CD4-positive, alpha-beta memory T cell (primary cell): ENCODE measurements at regions not wholly inside any gene's neighbourhood (a gene's known extent, or its start where the extent isn't known, plus 50 kb on each side); places are given as distances from the start of the nearest gene placed in this dataset.

Experiments
- CTCF ChIA-PET: fragments of 350-600 bp; sonication (Branson Sonifier 250); formaldehyde crosslinking; loops from one replicate; lab custom pipeline; 2021; ENCODE audit warnings: inconsistent platforms; ENCODE audit not compliant: partially characterized antibody; lab: Charles Lee
- POLR2A ChIA-PET: fragments of 350-600 bp; sonication (Branson Sonifier 250); formaldehyde crosslinking; loops from one replicate; lab custom pipeline; 2021; ENCODE audit not compliant: partially characterized antibody; lab: Charles Lee
- DNase-seq, 5 donors: peaks; one replicate each; pipeline versions ENCODE4 v3.0.0 to v3.0.0-alpha.2; 2020 to 2022; ENCODE audit warnings: mixed read lengths in 1 of 5
- H3K27ac ChIP-seq: one replicate; pipeline ENCODE4 v1.7.0; 2013; ENCODE audit warnings: low read depth, low read length
- H3K27me3 ChIP-seq: 2 replicates; pipeline ENCODE4 v1.7.0; 2013; ENCODE audit warnings: mild to moderate bottlenecking, low read length, moderate library complexity; ENCODE audit not compliant: insufficient read depth
- H3K36me3 ChIP-seq: 2 replicates; pipeline ENCODE4 v1.7.0; 2013; ENCODE audit warnings: mild to moderate bottlenecking, low read length, moderate library complexity; ENCODE audit not compliant: insufficient read depth
- H3K4me1 ChIP-seq: 2 replicates; pipeline ENCODE4 v1.7.0; 2013; ENCODE audit warnings: mild to moderate bottlenecking, low read length, moderate library complexity; ENCODE audit not compliant: insufficient read depth
- H3K4me3 ChIP-seq, 2 donors: one replicate each; pipeline ENCODE4 v1.7.0; 2013; ENCODE audit warnings: low read length in 2 of 2, mild to moderate bottlenecking in 1 of 2
- H3K9me3 ChIP-seq, 2 donors: one replicate each; pipeline ENCODE4 v1.7.0; 2013; ENCODE audit warnings: low read length in 2 of 2, control low read depth in 1 of 2; ENCODE audit not compliant: control insufficient read depth in 1 of 2
- H3K27ac Mint-ChIP-seq, 7 donors: one replicate each; pipeline ENCODE4 v1.8.0; 2020 to 2021; ENCODE audit warnings: mixed read lengths in 7 of 7, mild to moderate bottlenecking in 6 of 7, inconsistent platforms in 3 of 7, moderate library complexity in 3 of 7
- H3K27me3 Mint-ChIP-seq, 2 donors: one replicate each; pipeline ENCODE4 v1.8.0; 2020 to 2021; ENCODE audit warnings: mixed read lengths in 2 of 2
- H3K36me3 Mint-ChIP-seq, 2 donors: one replicate each; pipeline ENCODE4 v1.8.0; 2020 to 2021; ENCODE audit warnings: mixed read lengths in 2 of 2, inconsistent platforms in 1 of 2, mild to moderate bottlenecking in 1 of 2
- H3K4me1 Mint-ChIP-seq, 4 donors: one replicate each; pipeline ENCODE4 v1.8.0; 2020 to 2021; ENCODE audit warnings: mixed read lengths in 4 of 4, mild to moderate bottlenecking in 1 of 4
- H3K4me3 Mint-ChIP-seq, 8 donors: one replicate each; pipeline ENCODE4 v1.8.0; 2020 to 2021; ENCODE audit warnings: mixed read lengths in 8 of 8, mild to moderate bottlenecking in 7 of 8, moderate library complexity in 6 of 8, inconsistent platforms in 3 of 8
- H3K9me3 Mint-ChIP-seq, 8 donors: one replicate each; pipeline ENCODE4 v1.8.0; 2020 to 2021; ENCODE audit warnings: mixed read lengths in 8 of 8, mild to moderate bottlenecking in 5 of 8, inconsistent platforms in 3 of 8, moderate library complexity in 1 of 8
- intact Hi-C: fragments of 100-400 bp; cut with micrococcal nuclease; formaldehyde crosslinking; loops from one replicate; pipeline ENCODE4 v1.15.1; 2023

- Mint-ChIP-seq H3K4me3 (no peak overlapping the region), H3K27me3 (no peaks in the 10 kb centered on the region), H3K4me1 (no peaks in the 10 kb centered on the region), H3K27ac (no peak overlapping the region), H3K9me3 (peaks cover 0 to 14% (median 0%) of the 10 kb centered on the region in 8 donors), H3K36me3 (no peaks in the 10 kb centered on the region)
- Histone ChIP-seq H3K27me3 (no peaks in the 10 kb centered on the region), H3K4me3 (no peak overlapping the region), H3K36me3 (no peaks in the 10 kb centered on the region), H3K4me1 (no peaks in the 10 kb centered on the region), H3K27ac (no peak overlapping the region), H3K9me3 (no peaks in the 10 kb centered on the region)
- intact Hi-C loops = no loop called here
- ChIA-PET CTCF (no interaction called here), POLR2A (no interaction called here)
- no peak for DNase-seq
Measured at GRCh38 chr10:106185951-106186350, 978.6 kb downstream of the SORCS1 start.

- H3K27ac ChIP-seq = no peak overlapping the region
- Mint-ChIP-seq H3K4me1 (no peaks in the 10 kb centered on the region), H3K27me3 (no peaks in the 10 kb centered on the region), H3K9me3 (peaks cover 0 to 9% (median under 1%) of the 10 kb centered on the region in 8 donors), H3K4me3 (no peak overlapping the region), H3K36me3 (no peaks in the 10 kb centered on the region), H3K27ac (peak overlapping the region in 1 of 7 donors; percentile 69)
- H3K27me3 ChIP-seq = no peaks in the 10 kb centered on the region
- ChIA-PET POLR2A (no interaction called here), CTCF (no interaction called here)
- no peaks in the 10 kb centered on the region for H3K9me3 ChIP-seq
- H3K36me3 ChIP-seq = no peaks in the 10 kb centered on the region
- no peak overlapping the region for H3K4me3 ChIP-seq
- no peak for DNase-seq
- intact Hi-C loops = no loop called here
- H3K4me1 ChIP-seq = no peaks in the 10 kb centered on the region
Measured at GRCh38 chr10:106183041-106183440, 981.5 kb downstream of the SORCS1 start.

DNA sequence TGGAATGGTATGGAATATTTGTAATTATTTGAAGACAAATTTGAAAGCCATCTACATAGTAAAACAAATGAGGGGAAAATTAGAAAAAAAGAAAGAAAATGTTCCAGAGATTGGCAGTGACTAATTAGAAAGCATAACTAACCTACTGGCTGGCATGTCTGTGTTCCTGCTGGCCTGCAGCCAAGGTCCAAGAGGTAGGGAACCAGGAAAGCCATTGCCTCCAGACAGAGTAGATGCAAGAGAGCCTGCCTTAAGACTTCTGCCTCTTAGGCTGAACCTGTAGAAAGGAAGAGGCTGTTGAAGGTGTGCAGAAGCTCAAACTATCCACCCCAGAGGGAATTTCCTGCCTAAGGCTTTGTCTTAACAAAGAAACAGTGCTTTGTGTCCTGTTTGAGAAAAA lies 982.0 kb downstream of the SORCS1 start:
- H3K9me3 Mint-ChIP-seq = peaks cover 0 to 9% (median 2%) of the 10 kb centered on the region in 8 donors
- no peak overlapping the region for H3K27ac Mint-ChIP-seq
- Histone ChIP-seq H3K27ac (no peak overlapping the region), H3K27me3 (no peaks in the 10 kb centered on the region), H3K36me3 (no peaks in the 10 kb centered on the region), H3K4me1 (no peaks in the 10 kb centered on the region), H3K9me3 (no peaks in the 10 kb centered on the region), H3K4me3 (no peak overlapping the region)
- intact Hi-C loops = no loop called here
- CTCF ChIA-PET = no interaction called here
- H3K27me3 Mint-ChIP-seq = no peaks in the 10 kb centered on the region
- no peak for DNase-seq
- POLR2A ChIA-PET = no interaction called here
- no peaks in the 10 kb centered on the region for H3K36me3 Mint-ChIP-seq
- H3K4me3 Mint-ChIP-seq = no peak overlapping the region
- H3K4me1 Mint-ChIP-seq = no peaks in the 10 kb centered on the region

GRCh38 chr10:106181501-106181900 lies 983.0 kb downstream of the SORCS1 start:
- Mint-ChIP-seq H3K4me3 (no peak overlapping the region), H3K9me3 (peaks cover 0 to 9% (median 2%) of the 10 kb centered on the region in 8 donors), H3K27me3 (no peaks in the 10 kb centered on the region), H3K36me3 (no peaks in the 10 kb centered on the region), H3K27ac (no peak overlapping the region), H3K4me1 (no peaks in the 10 kb centered on the region)
- ChIA-PET POLR2A (no interaction called here), CTCF (no interaction called here)
- no peaks in the 10 kb centered on the region for H3K36me3 ChIP-seq
- no peak for DNase-seq
- no peak overlapping the region for H3K4me3 ChIP-seq
- no peaks in the 10 kb centered on the region for H3K27me3 ChIP-seq
- H3K27ac ChIP-seq = no peak overlapping the region
- H3K9me3 ChIP-seq = no peaks in the 10 kb centered on the region
- intact Hi-C loops = no loop called here
- no peaks in the 10 kb centered on the region for H3K4me1 ChIP-seq

DNA sequence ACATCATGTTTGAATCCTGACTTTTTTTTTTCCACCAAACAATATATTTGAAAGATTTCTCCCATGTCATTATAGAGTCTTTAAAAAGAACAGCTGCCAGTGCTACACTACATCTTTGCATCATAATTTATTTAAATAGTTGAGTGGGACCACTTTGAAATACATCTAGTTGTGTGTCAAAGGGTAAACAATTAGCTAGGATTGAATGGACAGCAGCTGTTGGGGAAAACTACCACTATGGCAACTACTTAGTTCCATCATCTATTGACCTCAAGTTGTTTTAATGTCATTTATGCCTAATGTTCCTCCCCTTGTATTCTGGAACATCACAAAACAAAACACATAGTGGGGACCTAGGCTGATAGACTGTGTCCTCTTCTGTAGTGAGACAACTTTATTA lies 985.1 kb downstream of the SORCS1 start:
- no peak for DNase-seq
- Mint-ChIP-seq H3K4me3 (no peak overlapping the region), H3K9me3 (peaks cover 0 to 10% (median 4%) of the 10 kb centered on the region in 8 donors), H3K27ac (no peak overlapping the region), H3K4me1 (no peaks in the 10 kb centered on the region), H3K27me3 (no peaks in the 10 kb centered on the region), H3K36me3 (no peaks in the 10 kb centered on the region)
- ChIA-PET CTCF (no interaction called here), POLR2A (no interaction called here)
- Histone ChIP-seq H3K27me3 (no peaks in the 10 kb centered on the region), H3K4me3 (no peak overlapping the region), H3K27ac (no peak overlapping the region), H3K9me3 (no peaks in the 10 kb centered on the region), H3K36me3 (no peaks in the 10 kb centered on the region), H3K4me1 (no peaks in the 10 kb centered on the region)
- intact Hi-C loops = loop anchor here (10.0 kb wide), 1 partner anchor 385 kb away; no protein-coding TSS in a partner anchor

- DNase-seq = no peak
- CTCF ChIA-PET = no interaction called here
Measured at GRCh38 chr10:106175760-106176377, 988.6 kb downstream of the SORCS1 start.

DNA sequence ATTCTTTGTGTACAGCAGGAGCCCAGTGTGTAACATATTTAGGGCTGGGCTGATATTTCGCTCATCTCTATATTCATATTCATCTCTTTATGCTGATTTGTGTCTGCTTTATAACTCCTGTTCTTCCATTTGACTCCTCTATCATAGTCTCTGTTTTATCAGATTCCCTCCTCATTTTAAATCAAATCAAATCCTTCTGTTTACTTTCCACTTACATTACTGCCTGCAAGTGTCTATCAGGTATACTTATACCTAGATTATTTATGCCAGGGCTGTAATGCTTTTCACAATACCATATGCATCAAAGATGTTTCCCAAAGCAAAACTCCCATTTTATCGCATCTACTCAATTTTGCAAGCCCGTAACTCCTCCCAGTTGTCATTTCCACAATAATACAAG lies 990.7 kb downstream of the SORCS1 start:
- Histone ChIP-seq H3K27me3 (no peaks in the 10 kb centered on the region), H3K4me1 (no peaks in the 10 kb centered on the region), H3K4me3 (no peak overlapping the region), H3K27ac (no peak overlapping the region), H3K9me3 (no peaks in the 10 kb centered on the region), H3K36me3 (no peaks in the 10 kb centered on the region)
- no peaks in the 10 kb centered on the region for H3K36me3 Mint-ChIP-seq
- H3K27me3 Mint-ChIP-seq = no peaks in the 10 kb centered on the region
- H3K9me3 Mint-ChIP-seq = peaks cover 0 to 10% (median 6%) of the 10 kb centered on the region in 8 donors
- H3K4me1 Mint-ChIP-seq = no peaks in the 10 kb centered on the region
- H3K4me3 Mint-ChIP-seq = no peak overlapping the region
- POLR2A ChIA-PET = no interaction called here
- CTCF ChIA-PET = no interaction called here
- DNase-seq = no peak
- intact Hi-C loops = loop anchor here (10.0 kb wide), 1 partner anchor 379 kb away; no protein-coding TSS in a partner anchor
- no peak overlapping the region for H3K27ac Mint-ChIP-seq

More at GRCh38 chr10:106175760-106176377, 988.6 kb downstream of the SORCS1 start:
- no peaks in the 10 kb centered on the region for H3K4me1 ChIP-seq
- POLR2A ChIA-PET = no interaction called here
- Mint-ChIP-seq H3K27me3 (no peaks in the 10 kb centered on the region), H3K4me3 (no peak overlapping the region), H3K27ac (no peak overlapping the region), H3K36me3 (no peaks in the 10 kb centered on the region), H3K9me3 (peaks cover 0 to 10% (median 6%) of the 10 kb centered on the region in 8 donors), H3K4me1 (no peaks in the 10 kb centered on the region)
- no peaks in the 10 kb centered on the region for H3K27me3 ChIP-seq
- no peaks in the 10 kb centered on the region for H3K36me3 ChIP-seq
- H3K9me3 ChIP-seq = no peaks in the 10 kb centered on the region
- H3K4me3 ChIP-seq = no peak overlapping the region
- H3K27ac ChIP-seq = no peak overlapping the region
- intact Hi-C loops = loop anchor here (10.0 kb wide), 1 partner anchor 381 kb away; no protein-coding TSS in a partner anchor
